Panc1 (cell line): ENCODE measurements at regions not wholly inside any gene's neighbourhood (a gene's known extent, or its start where the extent isn't known, plus 50 kb on each side); places are given as distances from the start of the nearest gene placed in this dataset.

Experiments used
- CTCF ChIP-seq: fragments of 450-650 bp; IDR thresholded peaks from 2 replicates; pipeline ENCODE4 v1.5.1; 2017; ENCODE audit warnings: mild to moderate bottlenecking
- POLR2AphosphoS5 ChIP-seq: IDR thresholded peaks from 2 replicates; pipeline ENCODE4 v1.6.1; 2012; ENCODE audit warnings: mild to moderate bottlenecking, low read depth, low read length, moderate library complexity
- SIN3A ChIP-seq: IDR thresholded peaks from 2 replicates; pipeline ENCODE4 v1.6.1; 2012; ENCODE audit warnings: low read depth, mild to moderate bottlenecking, low read length, moderate library complexity, borderline replicate concordance; ENCODE audit not compliant: insufficient read depth
- TF ChIP-seq, protein P1 (sequence below), 2 experiments: IDR thresholded peaks; 2 replicates each; pipeline ENCODE4 v1.6.1; 2011 to 2012; ENCODE audit warnings: low read depth in 2 of 2, control low read depth in 1 of 2, low read length in 1 of 2, mild to moderate bottlenecking in 1 of 2, moderate library complexity in 1 of 2; ENCODE audit not compliant: insufficient read depth in 1 of 2

DNA sequence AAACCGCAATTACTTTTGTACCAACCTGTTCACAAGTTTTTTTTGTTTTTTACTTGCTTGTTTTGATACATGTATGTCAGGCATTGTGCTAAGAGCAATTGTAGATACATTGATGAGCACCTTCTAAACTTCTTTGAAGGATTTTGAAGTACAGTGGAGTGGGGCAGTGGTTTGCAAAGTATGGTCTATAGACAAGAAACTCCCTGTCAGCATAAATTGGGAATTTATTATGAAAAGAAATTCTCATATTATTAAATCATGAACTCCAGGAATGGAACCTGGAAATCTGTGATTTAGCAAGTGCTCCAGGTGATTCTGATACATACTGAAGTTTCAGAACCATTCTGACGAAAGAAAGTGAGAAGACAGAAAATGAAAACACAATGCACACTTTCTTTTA is 733.4 kb downstream of the C4orf33 start:
- TF ChIP-seq CTCF, result no peak
- no peak for TF ChIP-seq POLR2AphosphoS5
- TF ChIP-seq, protein P1, sequence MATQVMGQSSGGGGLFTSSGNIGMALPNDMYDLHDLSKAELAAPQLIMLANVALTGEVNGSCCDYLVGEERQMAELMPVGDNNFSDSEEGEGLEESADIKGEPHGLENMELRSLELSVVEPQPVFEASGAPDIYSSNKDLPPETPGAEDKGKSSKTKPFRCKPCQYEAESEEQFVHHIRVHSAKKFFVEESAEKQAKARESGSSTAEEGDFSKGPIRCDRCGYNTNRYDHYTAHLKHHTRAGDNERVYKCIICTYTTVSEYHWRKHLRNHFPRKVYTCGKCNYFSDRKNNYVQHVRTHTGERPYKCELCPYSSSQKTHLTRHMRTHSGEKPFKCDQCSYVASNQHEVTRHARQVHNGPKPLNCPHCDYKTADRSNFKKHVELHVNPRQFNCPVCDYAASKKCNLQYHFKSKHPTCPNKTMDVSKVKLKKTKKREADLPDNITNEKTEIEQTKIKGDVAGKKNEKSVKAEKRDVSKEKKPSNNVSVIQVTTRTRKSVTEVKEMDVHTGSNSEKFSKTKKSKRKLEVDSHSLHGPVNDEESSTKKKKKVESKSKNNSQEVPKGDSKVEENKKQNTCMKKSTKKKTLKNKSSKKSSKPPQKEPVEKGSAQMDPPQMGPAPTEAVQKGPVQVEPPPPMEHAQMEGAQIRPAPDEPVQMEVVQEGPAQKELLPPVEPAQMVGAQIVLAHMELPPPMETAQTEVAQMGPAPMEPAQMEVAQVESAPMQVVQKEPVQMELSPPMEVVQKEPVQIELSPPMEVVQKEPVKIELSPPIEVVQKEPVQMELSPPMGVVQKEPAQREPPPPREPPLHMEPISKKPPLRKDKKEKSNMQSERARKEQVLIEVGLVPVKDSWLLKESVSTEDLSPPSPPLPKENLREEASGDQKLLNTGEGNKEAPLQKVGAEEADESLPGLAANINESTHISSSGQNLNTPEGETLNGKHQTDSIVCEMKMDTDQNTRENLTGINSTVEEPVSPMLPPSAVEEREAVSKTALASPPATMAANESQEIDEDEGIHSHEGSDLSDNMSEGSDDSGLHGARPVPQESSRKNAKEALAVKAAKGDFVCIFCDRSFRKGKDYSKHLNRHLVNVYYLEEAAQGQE (IDR thresholded peaks at IDR 0.05; ENCODE audit: insufficient read depth in 1 of 2, low read depth in 2 of 2, low read length in 1 of 2), result no peak
- TF ChIP-seq SIN3A, result no peak
